Putamen (tissue), 1 donor: ENCODE measurements at regions not wholly inside any gene's neighbourhood (a gene's known extent, or its start where the extent isn't known, plus 50 kb on each side); places are given as distances from the start of the nearest gene placed in this dataset.
"Not testable (repeated sequence)": the region's sequence is repeated elsewhere in the genome, so short reads cannot be mapped to it uniquely, and the experiment has no call there.

Source experiments
- DNase-seq: peaks from one replicate; pipeline ENCODE4 v3.0.0-alpha.2; 2016; ENCODE audit warnings: low spot score

DNA sequence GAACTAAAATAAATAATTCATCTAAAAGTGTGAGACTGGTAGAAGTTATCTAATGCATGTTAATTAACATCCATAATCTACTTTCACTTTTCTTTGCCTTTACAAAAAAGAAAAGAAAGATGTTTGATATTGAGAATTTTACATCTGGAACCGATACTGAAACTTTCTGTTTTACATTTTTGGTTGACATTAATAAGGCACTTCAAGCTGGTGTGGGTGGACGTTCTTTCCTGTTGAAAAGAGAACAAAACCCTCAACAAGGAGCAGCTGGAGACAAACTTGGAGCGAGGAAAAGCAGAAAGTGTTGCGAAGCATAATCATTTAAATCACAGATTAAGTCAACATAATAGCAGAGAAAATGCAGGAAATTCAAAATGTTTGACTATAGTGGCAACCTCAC lies 575.2 kb upstream of the ADGRB3 start:
- peak; percentile 60 for DNase-seq

DNA sequence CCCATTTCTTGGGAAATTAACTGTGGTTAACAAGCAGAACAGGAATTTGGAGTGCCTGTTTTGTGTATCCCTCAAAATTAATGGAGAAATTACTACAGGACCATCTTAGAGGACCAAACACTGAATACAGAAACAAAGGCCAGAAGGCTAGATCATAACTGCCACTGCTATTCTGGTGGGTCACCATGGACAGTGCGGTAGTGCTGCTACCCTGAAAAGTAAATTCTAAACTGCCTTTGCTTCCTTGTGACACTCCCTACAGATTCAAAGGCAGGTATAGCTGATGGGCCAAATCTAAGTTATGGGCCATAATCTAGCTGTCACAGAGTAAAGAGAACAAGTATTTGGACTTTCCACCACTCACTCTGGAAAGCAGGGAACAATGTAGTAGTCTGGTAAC lies 575.8 kb upstream of the ADGRB3 start:
- DNase-seq = no peak

DNA sequence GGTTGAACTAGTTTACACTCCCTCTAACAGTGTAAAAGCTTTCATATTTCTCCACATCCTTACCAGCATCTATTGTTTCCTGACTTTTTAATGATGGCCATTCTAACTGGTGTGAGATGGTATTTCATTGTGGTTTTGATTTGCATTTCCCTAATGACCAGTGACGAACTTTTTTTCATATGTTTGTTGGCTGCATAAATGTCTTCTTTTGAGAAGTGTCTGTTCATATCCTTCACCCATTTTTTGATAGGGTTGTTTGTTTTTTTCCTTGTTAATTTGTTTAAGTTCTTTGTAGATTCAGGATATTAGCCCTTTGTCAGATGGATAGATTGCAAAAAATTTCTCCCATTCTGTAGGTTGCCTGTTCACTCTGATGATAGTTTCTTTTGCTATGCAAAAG lies 578.5 kb upstream of the ADGRB3 start:
- not testable (repeated sequence) for DNase-seq

DNA sequence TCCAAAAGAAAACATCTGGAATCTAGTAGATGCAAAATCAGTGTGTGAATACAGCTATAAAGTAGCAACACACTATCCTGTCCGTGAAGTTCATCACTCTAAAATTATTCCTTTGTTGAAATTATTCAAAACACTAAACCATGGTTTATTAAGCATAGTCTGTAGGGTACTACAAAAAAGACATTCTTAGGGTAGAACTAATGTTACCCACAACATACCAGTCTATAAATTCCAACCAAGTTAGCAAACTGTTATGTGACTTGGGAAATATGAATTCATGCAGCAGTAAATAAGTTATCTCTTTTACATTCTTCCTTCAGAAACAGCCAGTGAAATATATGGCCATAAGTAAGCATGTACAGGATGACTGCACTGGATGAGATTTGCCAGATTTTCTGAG lies 580.3 kb upstream of the ADGRB3 start:
- DNase-seq = no peak

DNA sequence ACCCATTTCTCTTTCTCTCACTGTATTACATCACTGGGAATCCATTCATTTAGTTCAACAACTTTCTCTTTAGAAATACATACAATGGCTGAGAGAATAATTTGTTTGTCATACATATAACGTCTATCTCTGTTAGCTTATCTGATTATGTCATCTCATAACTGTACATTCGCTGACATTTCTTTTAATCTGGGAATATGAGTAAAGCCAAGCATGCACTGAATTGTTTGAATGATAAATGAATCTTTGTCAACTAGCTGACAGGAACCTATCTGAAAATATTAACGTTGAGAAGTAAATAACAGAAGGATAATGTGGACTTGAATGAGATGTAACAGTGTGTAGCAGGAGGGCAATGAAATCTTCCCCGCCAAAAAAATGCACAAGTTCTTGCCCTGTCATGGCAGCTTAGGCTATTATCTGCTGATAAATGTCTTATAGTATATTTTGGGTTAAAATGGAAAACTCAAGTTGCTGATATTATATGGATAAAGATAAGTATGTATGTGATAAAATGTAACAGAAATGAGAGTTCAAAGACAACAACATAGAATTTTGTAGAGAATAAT lies 581.2 kb upstream of the ADGRB3 start:
- DNase-seq = no peak

DNA sequence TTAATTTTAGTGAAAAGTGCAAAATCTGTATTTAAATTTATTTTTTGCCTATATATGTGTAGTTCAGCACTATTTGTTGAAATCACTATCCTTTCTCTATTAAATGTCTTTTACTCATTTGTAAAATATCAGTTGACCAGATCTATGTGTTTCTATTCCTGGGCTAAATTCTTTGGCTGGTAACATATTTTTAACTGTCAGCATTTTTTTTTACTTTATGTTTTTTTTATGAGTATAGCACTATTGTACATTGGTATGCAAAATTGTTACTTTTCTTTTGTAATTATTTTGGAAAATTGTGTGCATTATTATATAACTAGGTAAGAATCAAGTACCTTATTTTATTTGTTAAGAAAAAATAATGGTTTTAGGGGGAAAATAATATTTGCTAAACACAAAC lies 582.8 kb upstream of the ADGRB3 start:
- DNase-seq = no peak

DNA sequence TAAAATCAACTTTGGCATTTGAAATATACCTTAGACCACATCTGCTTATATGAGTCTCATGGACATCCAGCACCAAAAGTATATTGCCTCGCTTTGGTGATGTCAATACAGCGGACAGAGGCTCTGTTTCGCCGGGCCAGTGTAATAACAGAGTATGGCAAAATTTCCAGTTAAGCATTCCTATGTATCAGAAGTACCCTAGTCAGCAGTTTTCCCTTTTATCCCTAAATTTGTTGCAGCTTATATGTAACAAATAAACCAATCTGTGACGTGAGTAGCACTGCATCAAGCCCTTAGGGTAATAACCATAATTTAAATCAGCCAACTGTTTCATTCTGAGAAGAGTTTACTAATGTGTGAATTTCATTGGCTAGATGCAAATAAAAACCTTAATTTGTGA lies 585.5 kb upstream of the ADGRB3 start:
- DNase-seq = no peak

DNA sequence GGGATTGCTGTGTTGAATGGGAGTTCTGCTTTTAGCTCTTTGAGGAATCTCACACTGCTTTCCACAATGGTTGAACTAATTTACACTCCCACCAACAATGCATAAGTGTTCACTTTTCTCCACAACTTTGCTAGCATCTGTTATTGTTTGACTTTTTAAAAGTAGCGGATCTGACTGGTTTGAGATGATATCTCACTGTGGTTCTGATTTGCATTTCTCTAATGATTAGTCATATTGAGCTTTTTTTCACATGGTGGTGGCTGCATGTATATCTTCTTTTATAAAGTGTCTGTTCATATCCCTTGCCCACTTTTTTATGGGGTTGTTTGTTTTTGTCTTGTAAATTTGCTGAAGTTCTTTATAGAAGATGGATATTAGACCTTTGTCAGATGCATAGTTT lies 588.3 kb upstream of the ADGRB3 start:
- no peak for DNase-seq

GRCh38 chr6:68046302-68046701 lies 588.8 kb upstream of the ADGRB3 start:
- no peak for DNase-seq

DNA sequence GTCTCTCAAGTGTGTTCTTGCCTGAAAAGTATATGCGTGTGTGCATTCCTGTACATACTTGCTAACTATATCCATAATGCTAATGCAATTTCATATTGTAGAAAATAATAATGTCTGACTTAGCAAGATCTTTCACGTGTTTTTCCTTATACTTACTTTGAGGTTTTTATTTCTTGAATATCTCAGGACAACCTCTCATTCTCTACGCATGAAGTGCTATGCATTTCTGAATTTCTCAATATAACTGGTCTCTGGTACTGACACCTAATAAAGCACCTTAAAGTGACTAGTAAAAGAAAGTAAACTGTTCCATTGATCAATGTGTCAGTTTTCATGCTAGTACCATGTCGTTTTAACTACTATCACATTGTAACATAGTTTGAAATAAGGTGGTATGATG lies 589.9 kb upstream of the ADGRB3 start:
- no peak for DNase-seq

- DNase-seq = no peak
These were observed 590.8 kb upstream of the ADGRB3 start for GRCh38 chr6:68044264-68044663.

GRCh38 chr6:68043122-68043398 lies 592.0 kb upstream of the ADGRB3 start:
- DNase-seq = no peak

DNA sequence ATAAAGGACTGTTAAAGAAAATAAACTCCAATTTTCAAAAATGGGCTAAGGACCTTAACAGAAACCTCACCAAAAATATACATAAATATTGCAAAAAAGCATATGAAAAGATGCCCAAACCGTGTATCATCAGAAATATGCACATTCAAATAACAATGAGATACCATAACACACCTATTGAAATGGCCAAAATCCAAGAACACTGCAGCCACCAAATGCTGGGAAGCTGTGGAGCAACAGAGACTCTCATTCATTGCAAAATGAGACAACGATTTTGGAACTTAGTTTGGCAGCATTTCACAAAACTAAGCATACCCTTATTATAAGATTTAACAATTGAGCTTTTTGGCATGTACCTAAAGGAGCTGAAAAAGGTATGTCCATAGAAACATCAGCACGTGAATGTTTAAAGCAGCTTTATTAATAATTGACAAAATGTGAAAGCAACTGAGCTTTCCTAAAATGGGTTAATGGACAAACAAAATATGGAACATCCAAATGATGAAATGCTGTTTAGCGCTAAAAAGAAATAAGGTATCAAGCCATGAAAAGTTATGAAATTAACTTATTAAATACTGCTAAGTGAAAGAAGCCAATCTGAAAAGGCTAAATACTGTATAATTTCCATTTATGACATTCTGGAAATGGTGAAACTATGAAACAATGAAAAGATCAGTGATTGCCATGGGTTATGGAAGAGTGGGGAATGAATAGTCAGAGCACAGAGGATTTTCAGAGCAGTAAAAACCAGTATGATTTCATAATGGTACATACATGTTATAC lies 592.6 kb upstream of the ADGRB3 start:
- no peak for DNase-seq

- no peak for DNase-seq
These were observed 594.3 kb upstream of the ADGRB3 start for GRCh38 chr6:68040780-68041179.

- no peak for DNase-seq
These were observed 594.7 kb upstream of the ADGRB3 start for GRCh38 chr6:68040312-68040778.

DNA sequence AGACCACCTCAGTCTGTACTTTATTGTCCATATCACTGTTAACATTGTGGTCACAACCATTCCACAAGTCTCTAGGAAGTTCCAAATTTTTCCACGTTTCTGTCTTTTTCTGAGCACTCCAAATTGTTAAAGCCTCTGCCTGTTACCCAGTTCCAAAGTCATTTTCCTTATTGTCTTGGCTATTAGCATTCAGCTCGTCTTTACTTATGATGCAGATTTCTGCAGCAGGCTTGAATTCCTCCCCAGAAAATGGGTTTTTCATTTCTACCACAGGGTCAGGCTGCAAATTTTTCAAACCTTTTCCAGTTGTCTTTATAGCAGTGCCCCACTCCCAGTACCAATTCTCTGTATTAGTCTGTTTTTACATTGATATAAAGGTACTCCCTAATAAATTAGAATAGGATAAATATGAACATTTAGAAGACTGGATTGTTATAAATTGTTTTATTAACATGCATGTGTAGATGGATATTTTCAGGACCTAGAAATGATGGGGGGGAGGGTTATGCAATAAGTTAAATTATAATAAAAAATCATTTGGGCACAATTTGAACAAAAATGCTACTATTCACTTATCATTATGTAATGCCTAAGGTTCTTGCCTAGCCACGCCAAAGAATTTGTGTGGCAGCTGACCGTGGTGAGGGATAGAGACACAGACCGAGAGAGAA lies 595.3 kb upstream of the ADGRB3 start:
- DNase-seq = no peak

- DNase-seq = no peak
These were observed 596.2 kb upstream of the ADGRB3 start for GRCh38 chr6:68038815-68039408.

GRCh38 chr6:68032217-68032616 lies 602.9 kb upstream of the ADGRB3 start:
- DNase-seq = no peak

DNA sequence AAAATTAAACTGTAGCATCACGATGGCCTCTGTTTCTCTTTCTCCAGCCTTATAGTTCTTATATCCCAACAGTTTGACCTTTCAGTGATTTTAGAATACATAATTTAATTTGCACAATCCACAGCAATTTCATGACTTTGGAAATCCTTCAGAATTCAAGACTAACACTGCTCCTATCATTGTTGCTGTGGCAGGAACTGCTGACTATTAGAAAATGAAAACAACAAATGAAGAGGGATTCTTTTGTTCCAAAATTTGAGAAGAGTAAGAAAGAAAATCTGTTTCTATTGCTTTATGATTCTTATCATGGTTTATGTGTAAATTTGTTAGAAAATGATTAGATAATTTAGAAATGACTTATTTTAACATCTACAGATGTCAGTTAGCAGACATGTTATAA lies 604.0 kb upstream of the ADGRB3 start:
- no peak for DNase-seq

DNA sequence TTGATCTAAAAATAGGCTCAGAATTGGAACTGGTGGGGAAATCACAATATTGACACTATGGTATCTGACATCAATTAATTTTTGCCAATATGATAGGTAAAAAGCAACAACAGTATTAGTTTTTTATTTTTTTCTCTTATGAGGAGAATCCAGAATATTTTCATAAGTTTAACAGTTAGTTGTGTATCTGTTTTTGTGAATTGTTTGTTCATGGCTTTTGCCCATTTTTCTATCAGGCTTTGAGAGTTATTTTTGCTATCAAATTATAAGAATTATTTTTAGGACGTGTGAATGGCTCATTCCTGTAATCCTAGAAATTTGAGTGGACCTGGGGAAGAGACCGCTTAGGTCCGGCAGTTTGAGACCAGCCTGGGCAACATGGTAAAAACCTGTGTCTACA lies 608.6 kb upstream of the ADGRB3 start:
- DNase-seq = no peak

DNA sequence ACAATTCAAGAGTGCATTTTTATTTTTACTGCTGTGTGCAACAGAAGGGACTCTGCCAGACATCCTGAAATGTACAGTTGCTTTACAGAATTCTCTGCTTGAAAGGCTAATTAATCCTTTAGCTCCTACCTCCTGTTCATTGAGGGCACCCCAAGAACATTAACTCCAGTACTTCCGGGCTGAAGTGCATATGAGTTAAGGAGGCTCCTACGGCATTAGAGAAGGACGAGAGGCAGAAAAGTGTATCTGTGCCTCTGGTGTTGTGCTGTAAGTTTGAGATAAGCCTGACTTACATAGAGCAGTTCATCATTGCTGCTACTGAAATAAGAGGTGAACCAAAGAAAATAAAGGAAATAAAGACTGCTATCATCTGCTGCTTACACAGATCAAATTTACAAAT lies 609.3 kb upstream of the ADGRB3 start:
- DNase-seq = no peak

- no peak for DNase-seq
These were observed 610.4 kb upstream of the ADGRB3 start for GRCh38 chr6:68024570-68025269.

- not testable (repeated sequence) for DNase-seq
These were observed 612.1 kb upstream of the ADGRB3 start for GRCh38 chr6:68022968-68023367.
